ENCODE measurements at regions not wholly inside any gene's neighbourhood (a gene's known extent, or its start where the extent isn't known, plus 50 kb on each side); places are given as distances from the start of the nearest gene placed in this dataset.

DNA sequence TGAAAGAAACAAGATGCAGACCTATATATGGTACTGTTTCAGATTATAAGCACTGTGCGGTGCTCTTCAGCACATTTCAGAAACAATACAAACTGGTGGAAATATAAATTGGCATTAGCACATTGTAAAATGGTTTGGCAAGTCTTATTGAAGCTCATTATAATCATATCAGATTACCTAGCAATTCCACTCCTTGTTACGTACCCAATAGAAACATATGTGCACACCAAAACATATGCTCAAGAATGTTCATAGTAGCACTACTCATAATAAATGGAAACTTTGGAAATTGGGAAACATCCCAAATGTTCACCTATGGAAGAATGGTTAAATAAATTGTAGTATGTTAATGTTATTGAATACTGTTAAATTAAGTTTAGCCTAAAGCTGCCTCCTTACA, 54.9 kb upstream of the PLEKHG1 start:
- no peaks in the 10 kb centered on the region for H3K9me2 ChIP-seq
- TF ChIP-seq SMC3 (IDR thresholded peaks at IDR 0.05; ENCODE audit: low read depth, low read length) (no peak), RFX5 (IDR thresholded peaks at IDR 0.05; ENCODE audit: low read length) (no peak), POLR2AphosphoS5 (IDR thresholded peaks at IDR 0.05; ENCODE audit: low read depth, low read length) (no peak), NFIC (IDR thresholded peaks at IDR 0.05; ENCODE audit: borderline replicate concordance) (no peak), TCF12 (IDR thresholded peaks at IDR 0.05) (no peak), TEAD4 (IDR thresholded peaks at IDR 0.05; ENCODE audit: borderline replicate concordance, insufficient read depth) (no peak), MEF2A (IDR thresholded peaks at IDR 0.05; ENCODE audit: borderline replicate concordance, low read depth) (no peak), MXI1 (IDR thresholded peaks at IDR 0.05; ENCODE audit: low read depth, low read length) (no peak)
- TF ChIP-seq, protein P1, sequence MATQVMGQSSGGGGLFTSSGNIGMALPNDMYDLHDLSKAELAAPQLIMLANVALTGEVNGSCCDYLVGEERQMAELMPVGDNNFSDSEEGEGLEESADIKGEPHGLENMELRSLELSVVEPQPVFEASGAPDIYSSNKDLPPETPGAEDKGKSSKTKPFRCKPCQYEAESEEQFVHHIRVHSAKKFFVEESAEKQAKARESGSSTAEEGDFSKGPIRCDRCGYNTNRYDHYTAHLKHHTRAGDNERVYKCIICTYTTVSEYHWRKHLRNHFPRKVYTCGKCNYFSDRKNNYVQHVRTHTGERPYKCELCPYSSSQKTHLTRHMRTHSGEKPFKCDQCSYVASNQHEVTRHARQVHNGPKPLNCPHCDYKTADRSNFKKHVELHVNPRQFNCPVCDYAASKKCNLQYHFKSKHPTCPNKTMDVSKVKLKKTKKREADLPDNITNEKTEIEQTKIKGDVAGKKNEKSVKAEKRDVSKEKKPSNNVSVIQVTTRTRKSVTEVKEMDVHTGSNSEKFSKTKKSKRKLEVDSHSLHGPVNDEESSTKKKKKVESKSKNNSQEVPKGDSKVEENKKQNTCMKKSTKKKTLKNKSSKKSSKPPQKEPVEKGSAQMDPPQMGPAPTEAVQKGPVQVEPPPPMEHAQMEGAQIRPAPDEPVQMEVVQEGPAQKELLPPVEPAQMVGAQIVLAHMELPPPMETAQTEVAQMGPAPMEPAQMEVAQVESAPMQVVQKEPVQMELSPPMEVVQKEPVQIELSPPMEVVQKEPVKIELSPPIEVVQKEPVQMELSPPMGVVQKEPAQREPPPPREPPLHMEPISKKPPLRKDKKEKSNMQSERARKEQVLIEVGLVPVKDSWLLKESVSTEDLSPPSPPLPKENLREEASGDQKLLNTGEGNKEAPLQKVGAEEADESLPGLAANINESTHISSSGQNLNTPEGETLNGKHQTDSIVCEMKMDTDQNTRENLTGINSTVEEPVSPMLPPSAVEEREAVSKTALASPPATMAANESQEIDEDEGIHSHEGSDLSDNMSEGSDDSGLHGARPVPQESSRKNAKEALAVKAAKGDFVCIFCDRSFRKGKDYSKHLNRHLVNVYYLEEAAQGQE (IDR thresholded peaks at IDR 0.05; ENCODE audit: low read depth, low read length), result no peak
- TF ChIP-seq, protein P2, sequence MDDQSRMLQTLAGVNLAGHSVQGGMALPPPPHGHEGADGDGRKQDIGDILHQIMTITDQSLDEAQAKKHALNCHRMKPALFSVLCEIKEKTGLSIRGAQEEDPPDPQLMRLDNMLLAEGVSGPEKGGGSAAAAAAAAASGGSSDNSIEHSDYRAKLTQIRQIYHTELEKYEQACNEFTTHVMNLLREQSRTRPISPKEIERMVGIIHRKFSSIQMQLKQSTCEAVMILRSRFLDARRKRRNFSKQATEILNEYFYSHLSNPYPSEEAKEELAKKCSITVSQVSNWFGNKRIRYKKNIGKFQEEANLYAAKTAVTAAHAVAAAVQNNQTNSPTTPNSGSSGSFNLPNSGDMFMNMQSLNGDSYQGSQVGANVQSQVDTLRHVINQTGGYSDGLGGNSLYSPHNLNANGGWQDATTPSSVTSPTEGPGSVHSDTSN (IDR thresholded peaks at IDR 0.05), result no peak
- TF ChIP-seq, protein P3, sequence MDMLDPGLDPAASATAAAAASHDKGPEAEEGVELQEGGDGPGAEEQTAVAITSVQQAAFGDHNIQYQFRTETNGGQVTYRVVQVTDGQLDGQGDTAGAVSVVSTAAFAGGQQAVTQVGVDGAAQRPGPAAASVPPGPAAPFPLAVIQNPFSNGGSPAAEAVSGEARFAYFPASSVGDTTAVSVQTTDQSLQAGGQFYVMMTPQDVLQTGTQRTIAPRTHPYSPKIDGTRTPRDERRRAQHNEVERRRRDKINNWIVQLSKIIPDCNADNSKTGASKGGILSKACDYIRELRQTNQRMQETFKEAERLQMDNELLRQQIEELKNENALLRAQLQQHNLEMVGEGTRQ (IDR thresholded peaks at IDR 0.05; ENCODE audit: borderline replicate concordance, low read depth, low read length), result no peak
- no peak for DNase-seq
- H3K4me2 ChIP-seq, result no peak overlapping the region
- no peaks in the 10 kb centered on the region for H3K79me2 ChIP-seq (ENCODE audit: insufficient read depth)
- no peaks in the 10 kb centered on the region for H3K9me3 ChIP-seq
- H3K9ac ChIP-seq, result no peak overlapping the region
- POLR2A ChIA-PET, result no interaction called here
- no peak overlapping the region for H3K27ac ChIP-seq (ENCODE audit: low read depth in 2 of 2, low read length in 1 of 2)
- no peaks in the 10 kb centered on the region for H3K36me3 ChIP-seq (replicated peaks in 1 of 2; ENCODE audit: control insufficient read depth in 1 of 2, insufficient read depth in 2 of 2, low read length in 1 of 2)
- no peaks in the 10 kb centered on the region for H3K4me1 ChIP-seq (ENCODE audit: control insufficient read depth in 1 of 2, insufficient read depth in 2 of 2, low read depth in 1 of 2, low read length in 1 of 2)
- no peaks in the 10 kb centered on the region for H3F3A ChIP-seq (replicated peaks; ENCODE audit: insufficient read depth)
- no peak overlapping the region for H3K4me3 ChIP-seq (ENCODE audit: low read depth in 2 of 2, low read length in 1 of 2)
- H4K20me1 ChIP-seq (ENCODE audit: insufficient read depth), result no peaks in the 10 kb centered on the region
- no peak overlapping the region for H2AFZ ChIP-seq (ENCODE audit: low read depth)
- 12% methylated on average over 2 of the region's 2 CpGs for WGBS (ENCODE audit: low lambda C conversion rate)
- H3K27me3 ChIP-seq (ENCODE audit: insufficient read depth), result no peaks in the 10 kb centered on the region
- CTCF ChIA-PET, result no interaction called here

DNA sequence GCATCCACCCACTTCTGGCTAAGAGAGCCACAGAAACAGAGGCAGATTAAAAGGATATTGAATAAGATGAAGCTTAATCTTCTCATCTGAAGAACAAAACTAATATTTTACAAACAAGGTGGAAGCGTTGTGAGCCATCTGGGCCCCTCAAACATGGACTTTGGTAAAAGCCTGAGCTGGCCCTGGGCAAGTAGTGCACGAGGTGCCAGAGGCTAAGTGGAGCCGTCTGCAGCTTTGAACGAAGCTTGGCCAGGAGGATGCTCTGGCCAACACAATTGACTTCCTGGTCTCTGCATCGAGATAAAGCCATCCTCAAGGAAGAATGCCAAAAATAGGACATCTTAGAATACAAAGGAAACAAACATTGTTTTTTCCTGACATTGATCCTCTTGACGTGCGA, 53.2 kb upstream of the PLEKHG1 start:
- H2AFZ ChIP-seq (ENCODE audit: low read depth), result no peak overlapping the region
- no peaks in the 10 kb centered on the region for H3K36me3 ChIP-seq (replicated peaks in 1 of 2; ENCODE audit: control insufficient read depth in 1 of 2, insufficient read depth in 2 of 2, low read length in 1 of 2)
- ChIA-PET CTCF (no interaction called here), POLR2A (no interaction called here)
- H3K9ac ChIP-seq, result no peak overlapping the region
- no peaks in the 10 kb centered on the region for H3K9me2 ChIP-seq
- H3K4me3 ChIP-seq (ENCODE audit: low read depth in 2 of 2, low read length in 1 of 2), result no peak overlapping the region
- H3K9me3 ChIP-seq, result no peaks in the 10 kb centered on the region
- H3K27me3 ChIP-seq (ENCODE audit: insufficient read depth), result no peaks in the 10 kb centered on the region
- no peaks in the 10 kb centered on the region for H3F3A ChIP-seq (replicated peaks; ENCODE audit: insufficient read depth)
- H3K79me2 ChIP-seq (ENCODE audit: insufficient read depth), result no peaks in the 10 kb centered on the region
- H4K20me1 ChIP-seq (ENCODE audit: insufficient read depth), result no peaks in the 10 kb centered on the region
- H3K4me2 ChIP-seq, result no peak overlapping the region
- WGBS (ENCODE audit: low lambda C conversion rate), result 15% methylated on average over 7 of the region's 7 CpGs
- no peak overlapping the region for H3K27ac ChIP-seq (ENCODE audit: low read depth in 2 of 2, low read length in 1 of 2)
- no peaks in the 10 kb centered on the region for H3K4me1 ChIP-seq (ENCODE audit: control insufficient read depth in 1 of 2, insufficient read depth in 2 of 2, low read depth in 1 of 2, low read length in 1 of 2)
- DNase-seq, result no peak
- TF ChIP-seq SIN3A (IDR thresholded peaks at IDR 0.05; ENCODE audit: borderline replicate concordance, low read depth, low read length) (no peak), GATA2 (CRISPR knock-in tag; IDR thresholded peaks at IDR 0.05) (no peak), GABPA (IDR thresholded peaks at IDR 0.05; ENCODE audit: low read depth) (no peak), RCOR1 (IDR thresholded peaks at IDR 0.05; ENCODE audit: low read length) (no peak), MEF2A (IDR thresholded peaks at IDR 0.05; ENCODE audit: borderline replicate concordance, low read depth) (no peak), SMC3 (IDR thresholded peaks at IDR 0.05; ENCODE audit: low read depth, low read length) (no peak), MXI1 (IDR thresholded peaks at IDR 0.05; ENCODE audit: low read depth, low read length) (no peak), FOXJ3 (CRISPR knock-in tag; IDR thresholded peaks at IDR 0.05) (no peak), NFIC (IDR thresholded peaks at IDR 0.05; ENCODE audit: borderline replicate concordance) (no peak)
- TF ChIP-seq, protein P4, sequence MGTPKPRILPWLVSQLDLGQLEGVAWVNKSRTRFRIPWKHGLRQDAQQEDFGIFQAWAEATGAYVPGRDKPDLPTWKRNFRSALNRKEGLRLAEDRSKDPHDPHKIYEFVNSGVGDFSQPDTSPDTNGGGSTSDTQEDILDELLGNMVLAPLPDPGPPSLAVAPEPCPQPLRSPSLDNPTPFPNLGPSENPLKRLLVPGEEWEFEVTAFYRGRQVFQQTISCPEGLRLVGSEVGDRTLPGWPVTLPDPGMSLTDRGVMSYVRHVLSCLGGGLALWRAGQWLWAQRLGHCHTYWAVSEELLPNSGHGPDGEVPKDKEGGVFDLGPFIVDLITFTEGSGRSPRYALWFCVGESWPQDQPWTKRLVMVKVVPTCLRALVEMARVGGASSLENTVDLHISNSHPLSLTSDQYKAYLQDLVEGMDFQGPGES (IDR thresholded peaks at IDR 0.05; ENCODE audit: low read depth, low read length), result no peak
- TF ChIP-seq, protein P5, sequence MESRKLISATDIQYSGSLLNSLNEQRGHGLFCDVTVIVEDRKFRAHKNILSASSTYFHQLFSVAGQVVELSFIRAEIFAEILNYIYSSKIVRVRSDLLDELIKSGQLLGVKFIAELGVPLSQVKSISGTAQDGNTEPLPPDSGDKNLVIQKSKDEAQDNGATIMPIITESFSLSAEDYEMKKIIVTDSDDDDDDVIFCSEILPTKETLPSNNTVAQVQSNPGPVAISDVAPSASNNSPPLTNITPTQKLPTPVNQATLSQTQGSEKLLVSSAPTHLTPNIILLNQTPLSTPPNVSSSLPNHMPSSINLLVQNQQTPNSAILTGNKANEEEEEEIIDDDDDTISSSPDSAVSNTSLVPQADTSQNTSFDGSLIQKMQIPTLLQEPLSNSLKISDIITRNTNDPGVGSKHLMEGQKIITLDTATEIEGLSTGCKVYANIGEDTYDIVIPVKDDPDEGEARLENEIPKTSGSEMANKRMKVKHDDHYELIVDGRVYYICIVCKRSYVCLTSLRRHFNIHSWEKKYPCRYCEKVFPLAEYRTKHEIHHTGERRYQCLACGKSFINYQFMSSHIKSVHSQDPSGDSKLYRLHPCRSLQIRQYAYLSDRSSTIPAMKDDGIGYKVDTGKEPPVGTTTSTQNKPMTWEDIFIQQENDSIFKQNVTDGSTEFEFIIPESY (IDR thresholded peaks at IDR 0.05; ENCODE audit: borderline replicate concordance, low read depth), result no peak
- TF ChIP-seq, protein P6, sequence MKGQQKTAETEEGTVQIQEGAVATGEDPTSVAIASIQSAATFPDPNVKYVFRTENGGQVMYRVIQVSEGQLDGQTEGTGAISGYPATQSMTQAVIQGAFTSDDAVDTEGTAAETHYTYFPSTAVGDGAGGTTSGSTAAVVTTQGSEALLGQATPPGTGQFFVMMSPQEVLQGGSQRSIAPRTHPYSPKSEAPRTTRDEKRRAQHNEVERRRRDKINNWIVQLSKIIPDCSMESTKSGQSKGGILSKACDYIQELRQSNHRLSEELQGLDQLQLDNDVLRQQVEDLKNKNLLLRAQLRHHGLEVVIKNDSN (IDR thresholded peaks at IDR 0.05; ENCODE audit: borderline replicate concordance, low read depth), result no peak

Data from SK-N-SH (cell line).